ENCODE measurements at regions not wholly inside any gene's neighbourhood (a gene's known extent, or its start where the extent isn't known, plus 50 kb on each side); places are given as distances from the start of the nearest gene placed in this dataset.
"Not testable (repeated sequence)": the region's sequence is repeated elsewhere in the genome, so short reads cannot be mapped to it uniquely, and the experiment has no call there.

- no peak for DNase-seq
These were observed 145.8 kb upstream of the RASGEF1B start for GRCh38 chr4:81617545-81617944.

GRCh38 chr4:81611221-81611620, 139.5 kb upstream of the RASGEF1B start:
- DNase-seq, result no peak

GRCh38 chr4:81609844-81610243, 138.1 kb upstream of the RASGEF1B start:
- no peak for DNase-seq

- no peak for DNase-seq
These were observed 136.2 kb upstream of the RASGEF1B start for GRCh38 chr4:81607950-81608349.

- DNase-seq, result no peak
These were observed 135.2 kb upstream of the RASGEF1B start for GRCh38 chr4:81606801-81607501.

- no peak for DNase-seq
These were observed 134.5 kb upstream of the RASGEF1B start for GRCh38 chr4:81606166-81606565.

GRCh38 chr4:81605271-81605670, 133.6 kb upstream of the RASGEF1B start:
- DNase-seq, result no peak

- DNase-seq, result no peak
These were observed 133.0 kb upstream of the RASGEF1B start for GRCh38 chr4:81604683-81605218.

GRCh38 chr4:81602854-81603253, 131.1 kb upstream of the RASGEF1B start:
- no peak for DNase-seq

GRCh38 chr4:81601358-81601694, 129.6 kb upstream of the RASGEF1B start:
- DNase-seq, result no peak

- no peak for DNase-seq
These were observed 129.0 kb upstream of the RASGEF1B start for GRCh38 chr4:81600520-81601357.

GRCh38 chr4:81599742-81600380, 128.2 kb upstream of the RASGEF1B start:
- no peak for DNase-seq

- no peak for DNase-seq
These were observed 124.3 kb upstream of the RASGEF1B start for GRCh38 chr4:81595798-81596610.

- DNase-seq, result no peak
These were observed 123.6 kb upstream of the RASGEF1B start for GRCh38 chr4:81595287-81595686.

GRCh38 chr4:81594490-81595159, 122.9 kb upstream of the RASGEF1B start:
- no peak for DNase-seq

- no peak for DNase-seq
These were observed 121.0 kb upstream of the RASGEF1B start for GRCh38 chr4:81592701-81593100.

GRCh38 chr4:81590596-81590995, 118.9 kb upstream of the RASGEF1B start:
- DNase-seq, result no peak

GRCh38 chr4:81589262-81589661, 117.6 kb upstream of the RASGEF1B start:
- no peak for DNase-seq

- no peak for DNase-seq
These were observed 115.0 kb upstream of the RASGEF1B start for GRCh38 chr4:81586706-81587105.

GRCh38 chr4:81580994-81581374, 109.3 kb upstream of the RASGEF1B start:
- not testable (repeated sequence) for DNase-seq

- DNase-seq, result no peak
These were observed 108.8 kb upstream of the RASGEF1B start for GRCh38 chr4:81580346-81580993.

GRCh38 chr4:81577392-81577791, 105.7 kb upstream of the RASGEF1B start:
- DNase-seq, result no peak

Measured in NCI-H345 (cell line).